SK-N-SH (cell line): ENCODE measurements at regions not wholly inside any gene's neighbourhood (a gene's known extent, or its start where the extent isn't known, plus 50 kb on each side); places are given as distances from the start of the nearest gene placed in this dataset.

ENCODE experiments used
- CTCF ChIA-PET: fragments of 300-600, 350-600 bp; formaldehyde crosslinking; extraction: SDS; loops from one replicate; lab custom pipeline; 2021; lab: Yijun Ruan, JAX
- POLR2A ChIA-PET: fragments of 350-600 bp; sonication (Branson Sonifier 250); formaldehyde crosslinking; extraction: SDS; loops from one replicate; lab custom pipeline; 2020; ENCODE audit warnings: antibody characterized with exemption, inconsistent platforms; lab: Yijun Ruan, JAX
- DNase-seq: peaks from one replicate; pipeline ENCODE4 v3.0.0; 2012
- H2AFZ ChIP-seq: fragments of 200-600 bp; sonication (generic); 2 replicates; pipeline ENCODE4 v1.8.1; 2016; ENCODE audit warnings: antibody characterized with exemption, mild to moderate bottlenecking, low read depth
- H3F3A ChIP-seq: fragments of 200-600 bp; sonication (generic); replicated peaks from 2 replicates; pipeline ENCODE3; 2016; ENCODE audit warnings: antibody characterized with exemption, mild to moderate bottlenecking; ENCODE audit not compliant: insufficient read depth
- H3K27ac ChIP-seq, 2 experiments: fragments of 200-500 bp in 1 of 2; fragments of 200-600 bp in 1 of 2; sonication (Bioruptor generic) in 1 of 2; sonication (generic), shearing (Covaris generic) in 1 of 2; 2 replicates each; pipeline versions ENCODE4 v1.5.1 to v1.6.1; 2014 to 2016; ENCODE audit warnings: low read depth in 2 of 2, inconsistent platforms in 1 of 2, low read length in 1 of 2, mild to moderate bottlenecking in 1 of 2, mixed read lengths in 1 of 2
- H3K27me3 ChIP-seq: fragments of 200-600 bp; sonication (generic), shearing (Covaris generic); 2 replicates; pipeline ENCODE4 v1.6.1; 2016; ENCODE audit warnings: mixed run types; ENCODE audit not compliant: insufficient read depth
- H3K36me3 ChIP-seq, 2 experiments: fragments of 200-500 bp in 1 of 2; fragments of 200-600 bp in 1 of 2; sonication (Bioruptor generic) in 1 of 2; sonication (generic) in 1 of 2; replicated peaks in 1 of 2; 2 replicates each; pipeline versions ENCODE3 to v1.5.1; 2014 to 2016; ENCODE audit warnings: low read length in 1 of 2, mild to moderate bottlenecking in 1 of 2; ENCODE audit not compliant: insufficient read depth in 2 of 2, control insufficient read depth in 1 of 2
- H3K4me1 ChIP-seq, 2 experiments: fragments of 200-500 bp in 1 of 2; fragments of 200-600 bp in 1 of 2; sonication (Bioruptor generic) in 1 of 2; sonication (generic), shearing (Covaris generic) in 1 of 2; 2 replicates each; pipeline versions ENCODE4 v1.5.1 to v1.6.1; 2014 to 2016; ENCODE audit warnings: low read depth in 1 of 2, low read length in 1 of 2, mixed run types in 1 of 2; ENCODE audit not compliant: insufficient read depth in 2 of 2, control insufficient read depth in 1 of 2
- H3K4me2 ChIP-seq: fragments of 200-600 bp; sonication (generic), shearing (Covaris generic); 2 replicates; pipeline ENCODE4 v1.6.1; 2017; ENCODE audit warnings: mixed run types
- H3K4me3 ChIP-seq, 2 experiments: fragments of 200-500 bp in 1 of 2; fragments of 200-600 bp in 1 of 2; sonication (Bioruptor generic) in 1 of 2; sonication (generic), shearing (Covaris generic) in 1 of 2; 2 replicates each; pipeline versions ENCODE4 v1.5.1 to v1.8.1; 2014 to 2016; ENCODE audit warnings: low read depth in 2 of 2, inconsistent platforms in 1 of 2, low read length in 1 of 2, mild to moderate bottlenecking in 1 of 2, mixed read lengths in 1 of 2, moderate library complexity in 1 of 2
- H3K79me2 ChIP-seq: fragments of 200-600 bp; sonication (generic); 2 replicates; pipeline ENCODE4 v1.8.1; 2017; ENCODE audit warnings: mild to moderate bottlenecking; ENCODE audit not compliant: insufficient read depth
- H3K9ac ChIP-seq: fragments of 200-600 bp; sonication (generic); 2 replicates; pipeline ENCODE4 v1.6.1; 2017; ENCODE audit warnings: mixed run types
- H3K9me2 ChIP-seq: fragments of 200-600 bp; sonication (generic); 2 replicates; pipeline ENCODE4 v1.6.1; 2017; ENCODE audit warnings: mixed run types
- H3K9me3 ChIP-seq: fragments of 200-600 bp; sonication (generic); 2 replicates; pipeline ENCODE4 v1.6.1; 2017; ENCODE audit warnings: mixed run types, mild to moderate bottlenecking, moderate library complexity
- H4K20me1 ChIP-seq: fragments of 200-600 bp; sonication (generic); 2 replicates; pipeline ENCODE4 v1.6.1; 2017; ENCODE audit warnings: mild to moderate bottlenecking, mixed run types; ENCODE audit not compliant: insufficient read depth
- FOSL2 ChIP-seq: IDR thresholded peaks from 2 replicates; pipeline ENCODE4 v1.4.0; 2012; ENCODE audit warnings: low read depth, mild to moderate bottlenecking, moderate library complexity, borderline replicate concordance
- GATA2 ChIP-seq: sonication (generic); formaldehyde crosslinking; IDR thresholded peaks from 2 replicates; pipeline ENCODE4 v1.5.0; 2020; ENCODE audit warnings: mild to moderate bottlenecking, missing genetic modification reagents
- IRF3 ChIP-seq: fragments of 150-350 bp; IDR thresholded peaks from 2 replicates; pipeline ENCODE4 v1.6.1; 2016; ENCODE audit warnings: mild to moderate bottlenecking, low read depth, low read length
- MEF2A ChIP-seq: IDR thresholded peaks from 2 replicates; pipeline ENCODE4 v1.4.0; 2012; ENCODE audit warnings: low read depth, borderline replicate concordance
- MXI1 ChIP-seq: IDR thresholded peaks from 2 replicates; pipeline ENCODE4 v1.6.1; 2012; ENCODE audit warnings: mild to moderate bottlenecking, low read depth, low read length, improper control_type of control experiment
- RAD21 ChIP-seq: IDR thresholded peaks from 2 replicates; pipeline ENCODE4 v1.6.1; 2012; ENCODE audit warnings: mild to moderate bottlenecking, low read length
- REST ChIP-seq: IDR thresholded peaks from 2 replicates; pipeline ENCODE4 v1.6.1; 2012; ENCODE audit warnings: mild to moderate bottlenecking, low read depth, low read length, moderate library complexity
- RFX5 ChIP-seq: IDR thresholded peaks from 2 replicates; pipeline ENCODE4 v1.6.1; 2012; ENCODE audit warnings: mild to moderate bottlenecking, improper control_type of control experiment, low read length
- SMC3 ChIP-seq: IDR thresholded peaks from 2 replicates; pipeline ENCODE4 v1.6.1; 2012; ENCODE audit warnings: low read depth, low read length, improper control_type of control experiment
- USF1 ChIP-seq: IDR thresholded peaks from 2 replicates; pipeline ENCODE4 v1.4.0; 2012; ENCODE audit warnings: low read depth, borderline replicate concordance
- WGBS: methylation state at CpG from one replicate; pipeline ENCODE4 v1.1.6; 2017; ENCODE audit warnings: low lambda C conversion rate; 5-methylcytosine and 5-hydroxymethylcytosine counted together
- TF ChIP-seq, protein P1 (sequence below): IDR thresholded peaks from 2 replicates; pipeline ENCODE4 v1.4.0; 2012; ENCODE audit warnings: low read depth

DNA sequence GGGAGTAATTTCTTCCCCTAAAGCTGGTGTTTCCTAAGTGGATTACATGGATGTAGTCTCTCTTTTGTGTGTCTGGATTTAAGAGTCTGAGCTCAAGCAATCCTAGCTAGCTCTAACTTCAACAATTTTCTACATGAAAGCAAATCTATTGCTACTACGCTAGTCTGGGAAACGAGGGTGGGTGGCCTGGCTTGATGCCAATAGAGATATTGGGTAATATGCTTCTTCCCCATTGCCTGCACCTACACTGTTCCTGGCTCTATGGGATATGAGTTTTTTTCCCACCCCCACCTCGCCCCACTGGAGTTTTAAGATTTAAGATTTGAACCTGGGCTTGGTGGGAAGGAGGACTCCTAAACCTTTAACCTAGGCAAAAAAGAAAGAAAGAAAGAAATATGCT, 158.8 kb downstream of the RBM46 start (continued):
- TF ChIP-seq USF1 = no peak
- TF ChIP-seq MXI1 = no peak
- TF ChIP-seq GATA2 (CRISPR knock-in tag) = no peak
- TF ChIP-seq MEF2A = no peak
- TF ChIP-seq, all 33 proteins: peak for 0

DNA sequence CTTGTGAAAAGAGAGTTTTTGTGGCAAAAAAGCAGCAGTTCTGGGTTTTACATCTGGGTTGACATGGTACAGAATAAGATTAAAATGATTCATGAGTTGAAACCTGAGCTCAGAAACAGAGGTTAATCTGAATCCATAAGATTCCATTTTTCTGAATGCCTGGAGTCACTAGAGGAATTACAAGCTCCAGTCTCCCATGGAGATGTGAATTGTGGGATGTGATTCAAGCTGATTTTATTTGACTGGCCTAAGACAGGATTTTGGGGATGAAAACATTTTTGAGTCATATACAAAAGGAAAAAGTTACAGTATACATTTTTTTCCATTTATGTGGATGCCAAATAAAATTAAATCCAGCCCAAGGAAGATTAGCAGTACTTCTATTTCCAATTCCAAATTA, 161.1 kb downstream of the RBM46 start:
- Histone ChIP-seq H3K9me2 (no peaks in the 10 kb centered on the region), H3K27ac (no peak overlapping the region), H3F3A (no peaks in the 10 kb centered on the region), H3K4me2 (no peak overlapping the region), H3K79me2 (no peaks in the 10 kb centered on the region), H3K9me3 (no peaks in the 10 kb centered on the region), H3K4me3 (no peak overlapping the region), H4K20me1 (no peaks in the 10 kb centered on the region), H3K9ac (no peak overlapping the region), H3K36me3 (no peaks in the 10 kb centered on the region), H2AFZ (no peak overlapping the region), H3K27me3 (no peaks in the 10 kb centered on the region), H3K4me1 (no peaks in the 10 kb centered on the region)
- DNase-seq = no peak
- ChIA-PET CTCF (interaction anchor here (1.0 kb wide), 1 partner anchor 10 kb away, joined by 3 read pairs; no protein-coding TSS in a partner anchor), POLR2A (no interaction called here)
- TF ChIP-seq, protein P1, sequence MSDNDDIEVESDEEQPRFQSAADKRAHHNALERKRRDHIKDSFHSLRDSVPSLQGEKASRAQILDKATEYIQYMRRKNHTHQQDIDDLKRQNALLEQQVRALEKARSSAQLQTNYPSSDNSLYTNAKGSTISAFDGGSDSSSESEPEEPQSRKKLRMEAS = no peak

DNA sequence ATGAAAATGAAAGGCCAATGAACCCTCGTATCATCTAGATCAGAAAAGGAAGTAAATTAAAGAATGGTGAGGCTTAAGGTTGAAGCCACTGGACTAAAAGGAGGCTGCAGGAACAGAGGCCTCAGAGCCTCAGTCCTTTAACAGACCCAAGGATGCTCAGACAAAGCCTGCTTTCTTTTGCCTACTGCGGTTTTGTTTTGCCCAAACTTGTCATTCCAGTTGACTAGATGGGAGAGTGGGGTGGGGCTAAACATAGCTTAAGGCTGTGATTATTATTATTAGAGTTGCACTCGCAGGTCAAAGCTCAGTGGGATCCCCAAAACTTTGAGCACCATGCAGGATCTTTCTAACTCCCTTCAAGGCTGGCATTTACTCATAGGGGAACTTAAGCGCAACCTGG, 163.9 kb downstream of the RBM46 start:
- no peaks in the 10 kb centered on the region for H3K9me2 ChIP-seq
- H4K20me1 ChIP-seq = no peaks in the 10 kb centered on the region
- 0 out of 2 replicates have a peak, but pooled peaks cover 2% of the 10 kb centered on the region for H3K9me3 ChIP-seq
- H3K27me3 ChIP-seq = no peaks in the 10 kb centered on the region
- H3K4me2 ChIP-seq = no peak overlapping the region
- no peak overlapping the region for H3K4me3 ChIP-seq
- no peaks in the 10 kb centered on the region for H3K36me3 ChIP-seq
- DNase-seq = no peak
- H2AFZ ChIP-seq = no peak overlapping the region
- TF ChIP-seq RFX5 (no peak), SMC3 (no peak), FOSL2 (no peak), IRF3 (no peak), RAD21 (no peak), REST (no peak)
- TF ChIP-seq, all 33 proteins: peak for 0
- Histone ChIP-seq H3K79me2 (no peaks in the 10 kb centered on the region), H3K27ac (no peak overlapping the region), H3F3A (no peaks in the 10 kb centered on the region), H3K4me1 (no peaks in the 10 kb centered on the region), H3K9ac (no peak overlapping the region)
- ChIA-PET POLR2A (no interaction called here), CTCF (interaction anchor here (0.8 to 0.9 kb wide), 2 partner anchors 15 to 395 kb away, joined by 3 read pairs; no protein-coding TSS in a partner anchor)
- WGBS = 16% methylated on average over 4 of the region's 4 CpGs
